Neuronal stem cell (in vitro differentiated cells): ENCODE measurements at regions not wholly inside any gene's neighbourhood (a gene's known extent, or its start where the extent isn't known, plus 50 kb on each side); places are given as distances from the start of the nearest gene placed in this dataset.
A peak's percentile ranks its signal among the peaks of the same experiment; 100 is the strongest.

Experiments
- DNase-seq: peaks from one replicate; pipeline ENCODE4 v3.0.0-alpha.2; 2013; ENCODE audit warnings: low spot score
- H2AFZ ChIP-seq: one replicate; pipeline ENCODE4 v1.6.1; 2013; ENCODE audit warnings: mild to moderate bottlenecking, low read length, inconsistent platforms
- H2AK5ac ChIP-seq: 2 replicates; pipeline ENCODE4 v1.6.1; 2013; ENCODE audit warnings: low read depth, mild to moderate bottlenecking, inconsistent platforms, low read length, moderate library complexity, mixed read lengths
- H2BK120ac ChIP-seq: 2 replicates; pipeline ENCODE4 v1.6.1; 2013; ENCODE audit warnings: low read depth, mild to moderate bottlenecking, inconsistent platforms, low read length, moderate library complexity, mixed read lengths
- H2BK12ac ChIP-seq: one replicate; pipeline ENCODE4 v1.6.1; 2013; ENCODE audit warnings: low read length, inconsistent platforms
- H2BK15ac ChIP-seq: 2 replicates; pipeline ENCODE4 v1.6.1; 2013; ENCODE audit warnings: mild to moderate bottlenecking, low read length, inconsistent platforms, mixed read lengths
- H2BK5ac ChIP-seq: one replicate; pipeline ENCODE4 v1.6.1; 2013; ENCODE audit warnings: inconsistent platforms, mild to moderate bottlenecking, low read length, moderate library complexity
- H3K14ac ChIP-seq: one replicate; pipeline ENCODE4 v1.6.1; 2013; ENCODE audit warnings: low read length, inconsistent platforms
- H3K18ac ChIP-seq: 2 replicates; pipeline ENCODE4 v1.6.1; 2013; ENCODE audit warnings: low read length, inconsistent platforms
- H3K23ac ChIP-seq: 2 replicates; pipeline ENCODE4 v1.6.1; 2013; ENCODE audit warnings: low read depth, mild to moderate bottlenecking, mixed read lengths, low read length, inconsistent platforms; ENCODE audit not compliant: poor library complexity
- H3K27ac ChIP-seq: replicated peaks from 3 replicates; pipeline ENCODE4 v1.5.1; 2013; ENCODE audit warnings: low read length, inconsistent platforms
- H3K27me3 ChIP-seq, 3 experiments: 2 replicates each; pipeline ENCODE4 v1.6.1; 2013; ENCODE audit warnings: low read length in 3 of 3, mild to moderate bottlenecking in 2 of 3, inconsistent platforms in 1 of 3, low read depth in 1 of 3, mixed read lengths in 1 of 3, moderate library complexity in 1 of 3; ENCODE audit not compliant: control insufficient read depth in 3 of 3, insufficient read depth in 3 of 3
- H3K36me3 ChIP-seq, 2 donors: replicated peaks in 1 of 2; 2 replicates each; pipeline ENCODE4 v1.6.1; 2013; ENCODE audit warnings: low read length in 2 of 2; ENCODE audit not compliant: control insufficient read depth in 2 of 2, insufficient read depth in 2 of 2
- H3K4ac ChIP-seq: 2 replicates; pipeline ENCODE4 v1.6.1; 2013; ENCODE audit warnings: inconsistent platforms, mild to moderate bottlenecking, low read length, moderate library complexity
- H3K4me1 ChIP-seq, 2 donors: 1 replicate in 1 of 2; 2 replicates in 1 of 2; pipeline ENCODE4 v1.6.1; 2013; ENCODE audit warnings: low read length in 2 of 2, low read depth in 1 of 2; ENCODE audit not compliant: control insufficient read depth in 2 of 2, insufficient read depth in 1 of 2
- H3K4me2 ChIP-seq: one replicate; pipeline ENCODE4 v1.6.1; 2013; ENCODE audit warnings: mild to moderate bottlenecking, low read length, inconsistent platforms; ENCODE audit not compliant: insufficient read depth, poor library complexity, severe bottlenecking
- H3K4me3 ChIP-seq, 2 donors: 2 replicates each; pipeline ENCODE4 v1.5.1; 2013; ENCODE audit warnings: low read length in 2 of 2, mild to moderate bottlenecking in 2 of 2, inconsistent platforms in 1 of 2, moderate library complexity in 1 of 2
- H3K79me1 ChIP-seq: one replicate; pipeline ENCODE4 v1.6.1; 2013; ENCODE audit warnings: low read depth, mild to moderate bottlenecking, inconsistent platforms, low read length, moderate library complexity
- H3K9ac ChIP-seq: one replicate; pipeline ENCODE4 v1.6.1; 2013; ENCODE audit warnings: mild to moderate bottlenecking, low read depth, low read length, inconsistent platforms; ENCODE audit not compliant: poor library complexity
- H3K9me3 ChIP-seq, 2 donors: replicated peaks in 1 of 2; 2 replicates each; pipeline versions ENCODE3 to v1.6.1; 2013; ENCODE audit warnings: low read length in 2 of 2, mild to moderate bottlenecking in 2 of 2, inconsistent platforms in 1 of 2, low read depth in 1 of 2, mixed read lengths in 1 of 2, moderate library complexity in 1 of 2; ENCODE audit not compliant: control insufficient read depth in 2 of 2, insufficient read depth in 1 of 2
- H4K8ac ChIP-seq: one replicate; pipeline ENCODE4 v1.6.1; 2013; ENCODE audit warnings: low read depth, mild to moderate bottlenecking, inconsistent platforms, low read length, moderate library complexity
- H4K91ac ChIP-seq: one replicate; pipeline ENCODE4 v1.6.1; 2013; ENCODE audit warnings: low read length, low read depth, mild to moderate bottlenecking, inconsistent platforms; ENCODE audit not compliant: poor library complexity
- WGBS, 2 donors: extraction: QIAGEN DNeasy Blood & Tissue Kit; methylation state at CpG; one replicate each; pipeline ENCODE4 v1.1.7; 2013; ENCODE audit warnings: missing lambda C conversion rate in 2 of 2, mixed read lengths in 1 of 2; ENCODE audit not compliant: insufficient read length in 2 of 2, insufficient replicate concordance in 1 of 2; ENCODE audit errors: extremely low coverage in 2 of 2; 5-methylcytosine and 5-hydroxymethylcytosine counted together

GRCh38 chr6:98532004-98532403 is 302.4 kb upstream of the POU3F2 start:
- Histone ChIP-seq H3K18ac (no peak overlapping the region), H2AK5ac (no peak overlapping the region), H3K9me3 (peaks cover 4 to 27% of the 10 kb centered on the region in 2 donors), H3K9ac (no peak overlapping the region), H3K4me1 (no peaks in the 10 kb centered on the region), H2AFZ (no peak overlapping the region), H4K91ac (no peak overlapping the region), H3K4me2 (no peak overlapping the region), H2BK12ac (no peak overlapping the region), H2BK15ac (peak overlapping the region; percentile 8), H3K4ac (no peak overlapping the region), H2BK120ac (no peak overlapping the region), H3K79me1 (no peaks in the 10 kb centered on the region), H3K36me3 (no peaks in the 10 kb centered on the region), H3K27me3 (no peaks in the 10 kb centered on the region), H3K23ac (no peak overlapping the region), H3K27ac (no peak overlapping the region), H3K4me3 (no peak overlapping the region), H3K14ac (no peak overlapping the region), H2BK5ac (no peak overlapping the region), H4K8ac (no peak overlapping the region)
- WGBS, 2 donors = no CpG with 5 or more reads among the region's 6 CpGs
- DNase-seq = no peak

GRCh38 chr6:98539741-98540140 is 294.6 kb upstream of the POU3F2 start:
- no peak overlapping the region for H4K91ac ChIP-seq
- no peak overlapping the region for H3K23ac ChIP-seq
- no peak overlapping the region for H3K4me2 ChIP-seq
- no peak overlapping the region for H2BK5ac ChIP-seq
- no peaks in the 10 kb centered on the region for H3K9me3 ChIP-seq
- no peak overlapping the region for H3K4ac ChIP-seq
- no peak overlapping the region for H3K18ac ChIP-seq
- no peak overlapping the region for H3K27ac ChIP-seq
- no peak overlapping the region for H2BK15ac ChIP-seq
- WGBS, 2 donors = no CpG with 5 or more reads among the region's 2 CpGs
- H2AFZ ChIP-seq = peak overlapping the region; percentile 39
- no peaks in the 10 kb centered on the region for H3K79me1 ChIP-seq
- H4K8ac ChIP-seq = no peak overlapping the region
- no peak overlapping the region for H3K9ac ChIP-seq
- H3K27me3 ChIP-seq = no peaks in the 10 kb centered on the region
- H2BK120ac ChIP-seq = no peak overlapping the region
- H2BK12ac ChIP-seq = no peak overlapping the region
- no peak for DNase-seq
- H3K4me3 ChIP-seq = no peak overlapping the region
- H2AK5ac ChIP-seq = no peak overlapping the region
- H3K36me3 ChIP-seq = no peaks in the 10 kb centered on the region
- H3K14ac ChIP-seq = no peak overlapping the region
- peaks cover 2 to 4% of the 10 kb centered on the region in 2 donors for H3K4me1 ChIP-seq

GRCh38 chr6:98546376-98546775 is 288.0 kb upstream of the POU3F2 start:
- no peaks in the 10 kb centered on the region for H3K9me3 ChIP-seq
- DNase-seq = no peak
- H4K8ac ChIP-seq = no peak overlapping the region
- no peak overlapping the region for H3K27ac ChIP-seq
- no peak overlapping the region for H2AFZ ChIP-seq
- H2AK5ac ChIP-seq = no peak overlapping the region
- no peaks in the 10 kb centered on the region for H3K36me3 ChIP-seq
- peaks cover 3 to 12% of the 10 kb centered on the region in 2 donors for H3K4me1 ChIP-seq
- H3K23ac ChIP-seq = no peak overlapping the region
- no peak overlapping the region for H3K14ac ChIP-seq
- no peaks in the 10 kb centered on the region for H3K27me3 ChIP-seq
- H2BK5ac ChIP-seq = no peak overlapping the region
- H2BK120ac ChIP-seq = no peak overlapping the region
- H2BK15ac ChIP-seq = no peak overlapping the region
- no CpG with 5 or more reads among the region's 2 CpGs for WGBS, 2 donors
- no peak overlapping the region for H3K4me2 ChIP-seq
- no peak overlapping the region for H4K91ac ChIP-seq
- no peak overlapping the region for H3K4ac ChIP-seq
- H3K4me3 ChIP-seq = no peak overlapping the region
- no peak overlapping the region for H3K18ac ChIP-seq
- no peaks in the 10 kb centered on the region for H3K79me1 ChIP-seq
- H3K9ac ChIP-seq = no peak overlapping the region
- no peak overlapping the region for H2BK12ac ChIP-seq

GRCh38 chr6:98547151-98547550 is 287.2 kb upstream of the POU3F2 start:
- Histone ChIP-seq H3K18ac (no peak overlapping the region), H2BK15ac (no peak overlapping the region), H3K27ac (no peak overlapping the region), H3K36me3 (no peaks in the 10 kb centered on the region), H3K23ac (no peak overlapping the region), H2BK5ac (no peak overlapping the region), H3K4me1 (peaks cover 3 to 12% of the 10 kb centered on the region in 2 donors), H4K8ac (no peak overlapping the region), H2AFZ (peak overlapping the region; percentile 54), H3K9me3 (no peaks in the 10 kb centered on the region), H3K4ac (no peak overlapping the region), H4K91ac (no peak overlapping the region), H2BK12ac (no peak overlapping the region), H3K4me2 (no peak overlapping the region), H2AK5ac (no peak overlapping the region), H2BK120ac (no peak overlapping the region), H3K27me3 (no peaks in the 10 kb centered on the region), H3K14ac (no peak overlapping the region), H3K4me3 (no peak overlapping the region), H3K9ac (no peak overlapping the region), H3K79me1 (no peaks in the 10 kb centered on the region)
- no peak for DNase-seq
- no CpG with 5 or more reads among the region's 6 CpGs for WGBS, 2 donors
